Activated CD4-positive, alpha-beta T cell treated with anti-CD3 and anti-CD28 coated beads, Interleukin-2, amount 10 ng/mL, durations not matched to agents 24 days and 14 days (primary cell): ENCODE measurements at regions not wholly inside any gene's neighbourhood (a gene's known extent, or its start where the extent isn't known, plus 50 kb on each side); places are given as distances from the start of the nearest gene placed in this dataset.

Experiments used
- DNase-seq: peaks from one replicate; pipeline ENCODE4 v3.0.0; 2022
- H3K27ac Mint-ChIP-seq: one replicate; pipeline ENCODE4 v1.8.0; 2022; ENCODE audit warnings: mild to moderate bottlenecking, mixed read lengths
- H3K27me3 Mint-ChIP-seq: one replicate; pipeline ENCODE4 v1.8.0; 2022; ENCODE audit warnings: mixed read lengths
- H3K36me3 Mint-ChIP-seq: one replicate; pipeline ENCODE4 v1.8.0; 2022; ENCODE audit warnings: low read depth, mild to moderate bottlenecking, mixed read lengths
- H3K4me1 Mint-ChIP-seq: one replicate; pipeline ENCODE4 v1.8.0; 2021; ENCODE audit warnings: mixed read lengths
- H3K4me3 Mint-ChIP-seq: one replicate; pipeline ENCODE4 v1.8.0; 2022; ENCODE audit warnings: mild to moderate bottlenecking, moderate library complexity, mixed read lengths
- H3K9me3 Mint-ChIP-seq: one replicate; pipeline ENCODE4 v1.8.0; 2021; ENCODE audit warnings: mixed read lengths
- intact Hi-C: fragments of 100-400 bp; cut with micrococcal nuclease; formaldehyde crosslinking; loops from one replicate; pipeline ENCODE4 v1.15.1; 2023

DNA sequence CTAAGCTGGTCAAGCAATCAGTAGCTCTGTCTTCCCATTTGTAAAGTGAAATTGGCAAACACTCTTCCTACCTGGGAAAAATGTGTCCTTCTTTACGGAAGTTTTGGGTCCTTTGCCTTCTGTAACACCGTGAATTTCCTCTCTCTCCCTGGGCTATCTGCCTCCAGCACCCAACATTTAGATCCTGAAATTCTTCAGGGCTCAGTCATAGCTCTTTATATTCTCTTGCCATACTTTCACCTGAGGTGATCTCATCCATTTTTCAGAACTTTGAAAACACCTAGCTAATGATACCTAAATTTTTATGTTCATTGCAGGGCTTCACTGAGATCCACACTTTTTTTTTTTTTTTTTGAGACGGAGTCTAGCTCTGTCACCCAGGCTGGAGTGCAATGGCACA is 1042.2 kb downstream of the DIAPH3 start:
- no peaks in the 10 kb centered on the region for H3K36me3 Mint-ChIP-seq
- no peaks in the 10 kb centered on the region for H3K4me1 Mint-ChIP-seq
- no peaks in the 10 kb centered on the region for H3K27me3 Mint-ChIP-seq
- no peaks in the 10 kb centered on the region for H3K9me3 Mint-ChIP-seq
- no peak for DNase-seq
- H3K4me3 Mint-ChIP-seq, result no peak overlapping the region
- no peak overlapping the region for H3K27ac Mint-ChIP-seq
- intact Hi-C loops, result no loop called here

DNA sequence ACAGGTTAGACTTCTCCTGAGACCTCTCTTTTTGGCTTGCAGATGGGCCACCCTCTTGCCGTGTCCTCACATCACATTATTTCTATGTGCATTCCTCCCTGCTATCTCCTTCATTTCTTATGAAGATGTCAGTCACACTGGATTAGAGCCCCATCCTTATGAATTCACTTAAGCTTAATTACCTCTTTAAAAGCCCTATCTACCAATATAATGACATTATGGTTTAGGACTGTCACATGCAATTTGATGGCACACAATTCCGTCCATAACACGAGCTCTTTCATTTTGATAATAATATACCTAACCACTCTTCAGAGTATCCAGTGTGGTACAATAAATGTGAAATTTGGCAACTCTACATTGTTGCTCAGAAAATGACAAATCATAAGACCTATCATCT is 1037.3 kb downstream of the DIAPH3 start:
- intact Hi-C loops, result no loop called here
- H3K27ac Mint-ChIP-seq, result no peak overlapping the region
- no peak overlapping the region for H3K4me3 Mint-ChIP-seq
- no peaks in the 10 kb centered on the region for H3K4me1 Mint-ChIP-seq
- DNase-seq, result no peak
- no peaks in the 10 kb centered on the region for H3K9me3 Mint-ChIP-seq
- no peaks in the 10 kb centered on the region for H3K27me3 Mint-ChIP-seq
- H3K36me3 Mint-ChIP-seq, result no peaks in the 10 kb centered on the region

DNA sequence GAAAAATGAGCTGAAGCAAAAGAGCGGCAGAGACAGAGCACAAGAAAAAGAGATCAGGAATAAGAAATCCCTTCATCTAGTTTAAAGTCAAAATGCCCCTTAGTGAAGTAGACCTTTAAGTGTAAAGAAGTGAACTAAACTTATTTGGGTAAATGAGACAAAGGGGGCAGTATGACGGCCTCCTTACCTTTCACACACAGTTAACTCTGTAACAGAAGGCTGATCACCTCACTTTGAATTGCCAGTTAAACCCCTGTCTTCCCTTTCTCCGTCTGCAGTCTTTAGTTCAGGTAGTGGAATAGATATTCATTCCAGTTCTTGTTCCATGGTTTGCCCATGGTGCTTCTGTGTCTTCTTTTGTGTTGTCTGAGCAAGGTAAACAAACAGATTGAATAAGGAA is 1029.8 kb downstream of the DIAPH3 start:
- Mint-ChIP-seq H3K4me1 (no peaks in the 10 kb centered on the region), H3K36me3 (no peaks in the 10 kb centered on the region), H3K27me3 (no peaks in the 10 kb centered on the region), H3K27ac (no peak overlapping the region), H3K9me3 (peaks cover 4% of the 10 kb centered on the region), H3K4me3 (no peak overlapping the region)
- intact Hi-C loops, result no loop called here
- no peak for DNase-seq

DNA sequence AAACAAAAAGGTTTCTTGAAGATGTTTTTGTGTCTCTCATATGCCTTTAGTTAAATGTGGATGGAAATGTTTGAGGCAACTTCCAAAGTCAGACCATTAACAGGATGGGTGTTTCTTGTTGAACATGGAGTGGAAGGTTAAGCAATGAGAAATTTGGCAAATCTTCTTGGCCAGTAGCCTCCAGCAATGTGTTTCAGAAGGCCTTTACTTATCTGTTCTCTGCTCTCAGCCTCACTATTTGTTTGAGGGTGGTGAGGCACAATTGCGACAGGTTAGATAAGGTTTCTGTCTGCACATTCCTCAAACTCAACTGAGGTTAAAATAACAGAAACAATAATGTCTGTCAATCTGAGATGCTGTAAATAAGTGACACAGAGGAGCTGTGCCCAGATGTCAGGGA is 1019.0 kb downstream of the DIAPH3 start:
- DNase-seq, result no peak
- intact Hi-C loops, result no loop called here
- Mint-ChIP-seq H3K4me1 (no peaks in the 10 kb centered on the region), H3K36me3 (no peaks in the 10 kb centered on the region), H3K27ac (no peak overlapping the region), H3K27me3 (no peaks in the 10 kb centered on the region), H3K9me3 (no peaks in the 10 kb centered on the region), H3K4me3 (no peak overlapping the region)

DNA sequence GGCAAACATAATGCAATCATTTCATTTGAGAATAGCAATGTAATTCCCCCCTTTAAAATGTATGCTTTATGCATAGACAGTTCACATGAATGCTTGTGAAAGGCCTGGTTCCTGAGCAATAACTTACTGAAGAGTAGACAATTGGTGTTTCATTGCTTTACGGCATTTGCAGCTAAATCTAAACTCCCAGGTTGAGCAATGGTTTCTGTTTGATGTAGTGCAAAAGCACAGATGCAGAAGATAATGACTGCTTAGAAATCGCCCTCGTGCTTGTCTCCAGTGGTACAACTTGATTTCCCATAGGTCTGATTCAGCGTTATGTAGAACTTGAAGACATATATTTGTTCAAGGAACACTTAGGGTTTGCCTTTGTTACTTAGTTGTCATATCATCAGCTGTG is 1018.3 kb downstream of the DIAPH3 start:
- H3K9me3 Mint-ChIP-seq, result no peaks in the 10 kb centered on the region
- intact Hi-C loops, result no loop called here
- H3K27ac Mint-ChIP-seq, result no peak overlapping the region
- H3K4me1 Mint-ChIP-seq, result no peaks in the 10 kb centered on the region
- no peaks in the 10 kb centered on the region for H3K36me3 Mint-ChIP-seq
- no peak overlapping the region for H3K4me3 Mint-ChIP-seq
- DNase-seq, result no peak
- no peaks in the 10 kb centered on the region for H3K27me3 Mint-ChIP-seq

DNA sequence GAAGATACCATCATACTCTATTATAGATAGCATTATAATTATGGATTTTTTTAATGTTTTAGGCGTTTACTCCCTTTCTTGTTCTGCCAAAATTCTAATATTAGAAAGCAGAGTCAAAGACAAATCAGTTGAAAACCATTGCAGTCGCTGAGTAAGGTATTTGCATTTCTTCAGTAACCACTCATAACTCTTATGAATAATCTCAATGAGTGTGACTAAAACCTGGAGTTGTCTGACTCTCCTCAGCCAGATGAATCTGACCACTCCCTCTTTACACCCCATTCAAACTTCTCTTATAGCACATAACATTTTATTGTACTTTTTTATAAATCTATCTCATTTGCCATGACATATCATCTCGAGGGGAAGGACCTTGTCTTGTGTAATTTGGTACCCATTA is 1006.5 kb downstream of the DIAPH3 start:
- Mint-ChIP-seq H3K4me3 (no peak overlapping the region), H3K27ac (no peak overlapping the region), H3K4me1 (no peaks in the 10 kb centered on the region), H3K36me3 (no peaks in the 10 kb centered on the region), H3K9me3 (peaks cover 2% of the 10 kb centered on the region), H3K27me3 (no peaks in the 10 kb centered on the region)
- intact Hi-C loops, result no loop called here
- no peak for DNase-seq

DNA sequence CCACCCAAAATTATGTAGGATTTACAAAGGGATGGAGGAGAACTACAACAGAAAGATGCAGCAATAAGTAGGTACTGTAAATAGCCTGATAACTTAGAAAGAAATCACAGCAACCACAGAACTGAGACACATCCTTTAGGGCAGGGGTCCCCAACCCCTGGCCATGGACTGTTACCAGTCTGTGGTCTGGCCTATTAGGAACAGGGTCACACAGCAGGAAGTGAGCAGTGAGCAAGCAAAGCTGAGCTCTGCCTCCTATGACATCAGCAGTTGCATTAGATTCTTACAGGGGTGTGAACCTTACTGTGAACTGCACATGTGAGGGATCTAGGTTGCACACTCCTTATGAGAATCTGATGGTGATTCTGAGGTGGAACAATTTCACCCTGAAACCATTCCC is 997.6 kb downstream of the DIAPH3 start:
- no peaks in the 10 kb centered on the region for H3K27me3 Mint-ChIP-seq
- intact Hi-C loops, result no loop called here
- H3K36me3 Mint-ChIP-seq, result no peaks in the 10 kb centered on the region
- DNase-seq, result no peak
- no peak overlapping the region for H3K27ac Mint-ChIP-seq
- no peaks in the 10 kb centered on the region for H3K9me3 Mint-ChIP-seq
- no peaks in the 10 kb centered on the region for H3K4me1 Mint-ChIP-seq
- no peak overlapping the region for H3K4me3 Mint-ChIP-seq

DNA sequence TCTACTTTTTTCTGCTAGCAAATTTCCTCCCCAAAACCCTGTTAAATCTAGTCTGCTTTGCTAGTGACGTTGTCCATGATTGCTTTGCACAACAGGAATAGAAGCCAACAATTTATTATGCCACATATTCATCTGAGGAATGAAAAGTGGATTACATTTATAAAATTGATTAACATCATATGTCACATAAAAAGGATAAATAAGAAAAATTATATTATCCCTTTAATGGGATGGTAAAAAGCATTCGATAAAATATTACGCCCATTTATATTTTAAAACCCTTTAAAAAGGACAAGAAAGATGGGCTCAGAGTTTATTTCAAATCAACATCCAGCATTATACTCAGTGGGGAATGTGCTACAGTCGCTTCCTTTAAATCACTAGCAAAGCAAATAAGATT is 991.7 kb downstream of the DIAPH3 start:
- no peaks in the 10 kb centered on the region for H3K4me1 Mint-ChIP-seq
- no peaks in the 10 kb centered on the region for H3K9me3 Mint-ChIP-seq
- DNase-seq, result no peak
- H3K36me3 Mint-ChIP-seq, result no peaks in the 10 kb centered on the region
- H3K27me3 Mint-ChIP-seq, result no peaks in the 10 kb centered on the region
- H3K4me3 Mint-ChIP-seq, result no peak overlapping the region
- H3K27ac Mint-ChIP-seq, result no peak overlapping the region
- intact Hi-C loops, result no loop called here

DNA sequence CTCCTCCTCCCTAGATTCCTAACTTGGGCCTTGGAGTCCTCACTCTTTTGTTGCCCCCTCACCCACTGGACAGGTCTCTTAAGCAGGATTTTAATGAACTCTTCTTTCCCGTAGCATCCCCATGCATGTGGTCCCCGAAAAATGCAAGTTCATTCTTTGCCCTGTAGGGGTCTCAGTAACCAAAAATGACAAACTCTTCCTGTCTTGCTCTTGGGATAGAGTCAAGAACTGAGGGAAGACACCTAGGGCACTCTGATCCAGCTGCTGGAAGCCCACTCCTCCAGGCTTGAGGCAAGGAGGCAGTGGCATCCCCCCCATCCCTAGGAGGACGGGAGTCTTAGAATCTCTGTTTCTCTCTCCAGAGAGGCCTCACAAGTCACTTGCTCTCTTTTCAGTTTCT is 987.0 kb downstream of the DIAPH3 start:
- Mint-ChIP-seq H3K4me3 (no peak overlapping the region), H3K4me1 (no peaks in the 10 kb centered on the region), H3K9me3 (no peaks in the 10 kb centered on the region), H3K27ac (no peak overlapping the region), H3K36me3 (no peaks in the 10 kb centered on the region), H3K27me3 (no peaks in the 10 kb centered on the region)
- no peak for DNase-seq
- intact Hi-C loops, result no loop called here

DNA sequence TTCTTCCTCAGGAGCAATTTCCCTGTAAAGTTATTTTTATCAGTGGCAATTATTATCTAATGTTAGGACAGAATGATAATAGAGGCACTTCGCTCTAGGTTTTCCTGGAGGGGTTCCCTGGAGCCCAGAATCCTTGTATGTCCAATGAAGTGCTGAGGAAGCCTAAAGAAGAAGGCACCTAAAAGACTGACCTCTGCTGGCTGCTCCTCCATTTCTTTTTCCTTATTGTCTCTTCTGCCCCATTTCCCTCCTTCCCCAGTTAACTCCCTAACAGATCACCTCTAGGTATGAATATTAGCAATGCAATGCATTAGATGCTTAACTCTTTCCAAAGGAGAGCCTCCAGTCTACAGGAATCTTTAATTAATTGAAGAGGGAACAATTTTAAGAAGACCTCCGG is 985.4 kb downstream of the DIAPH3 start:
- H3K27ac Mint-ChIP-seq, result no peak overlapping the region
- no peaks in the 10 kb centered on the region for H3K27me3 Mint-ChIP-seq
- no peaks in the 10 kb centered on the region for H3K36me3 Mint-ChIP-seq
- no peak for DNase-seq
- no peaks in the 10 kb centered on the region for H3K4me1 Mint-ChIP-seq
- no peaks in the 10 kb centered on the region for H3K9me3 Mint-ChIP-seq
- intact Hi-C loops, result no loop called here
- H3K4me3 Mint-ChIP-seq, result no peak overlapping the region

DNA sequence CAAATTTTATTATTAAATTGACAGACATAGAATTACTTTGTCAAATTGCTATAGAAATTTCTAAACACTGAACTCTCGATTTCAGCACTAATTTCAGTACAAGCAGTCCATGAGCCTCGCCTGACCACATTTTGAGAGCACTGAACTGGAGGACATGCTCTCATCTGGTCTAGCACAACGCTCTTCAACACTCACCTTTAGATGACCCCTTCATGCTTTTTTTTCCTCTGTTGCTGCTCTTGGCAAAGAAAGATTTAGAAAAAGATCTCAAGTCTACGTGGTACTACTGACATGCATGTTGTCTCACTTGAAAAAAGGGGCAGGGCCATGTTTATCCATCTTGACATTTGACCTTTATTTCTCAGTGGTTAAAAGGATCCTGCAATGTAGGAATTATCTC is 981.5 kb downstream of the DIAPH3 start:
- no peak overlapping the region for H3K4me3 Mint-ChIP-seq
- no peak overlapping the region for H3K27ac Mint-ChIP-seq
- H3K36me3 Mint-ChIP-seq, result no peaks in the 10 kb centered on the region
- no peaks in the 10 kb centered on the region for H3K9me3 Mint-ChIP-seq
- intact Hi-C loops, result no loop called here
- no peak for DNase-seq
- H3K4me1 Mint-ChIP-seq, result no peaks in the 10 kb centered on the region
- no peaks in the 10 kb centered on the region for H3K27me3 Mint-ChIP-seq

DNA sequence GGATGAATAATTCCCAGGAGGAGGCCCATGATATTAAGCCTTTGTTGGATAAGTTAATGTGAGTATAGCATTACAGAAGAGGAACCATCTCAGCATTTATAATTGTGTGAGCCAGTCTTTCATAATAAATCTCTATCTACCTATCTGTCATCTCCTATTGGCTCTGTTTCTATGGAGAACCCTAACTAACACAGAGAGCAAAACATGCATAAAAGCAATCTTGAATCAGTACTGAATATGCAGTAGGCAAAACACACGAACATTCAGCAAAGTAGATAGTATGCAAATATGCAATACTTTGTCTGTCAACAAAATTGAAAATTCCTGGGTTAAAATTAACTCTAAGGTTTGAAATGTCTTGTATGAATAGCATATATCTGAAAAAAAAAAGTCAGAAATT is 966.3 kb downstream of the DIAPH3 start:
- DNase-seq, result no peak
- Mint-ChIP-seq H3K27me3 (no peaks in the 10 kb centered on the region), H3K27ac (no peak overlapping the region), H3K9me3 (no peaks in the 10 kb centered on the region), H3K36me3 (no peaks in the 10 kb centered on the region), H3K4me3 (no peak overlapping the region), H3K4me1 (no peaks in the 10 kb centered on the region)
- intact Hi-C loops, result no loop called here

DNA sequence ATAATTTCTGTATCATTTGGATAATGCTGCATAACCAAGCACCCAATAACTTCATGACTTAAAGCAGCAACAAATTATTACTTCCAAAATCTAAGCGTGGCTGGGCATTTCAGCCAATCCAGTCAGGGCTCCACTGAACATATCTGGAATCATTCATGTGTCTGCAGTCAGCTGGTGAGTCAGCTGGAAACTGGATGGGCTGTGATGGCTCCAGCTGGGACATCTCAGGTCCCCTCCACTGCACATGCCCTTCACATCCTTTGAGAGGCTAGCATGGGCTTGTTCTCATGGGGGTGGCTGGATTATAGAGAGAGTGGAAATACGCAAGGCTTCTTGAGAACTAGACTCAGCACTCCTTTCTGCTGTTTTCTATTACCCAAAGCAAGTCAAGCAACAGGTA is 961.9 kb downstream of the DIAPH3 start:
- Mint-ChIP-seq H3K4me3 (no peak overlapping the region), H3K27me3 (no peaks in the 10 kb centered on the region), H3K9me3 (no peaks in the 10 kb centered on the region), H3K4me1 (no peaks in the 10 kb centered on the region), H3K36me3 (no peaks in the 10 kb centered on the region), H3K27ac (no peak overlapping the region)
- intact Hi-C loops, result no loop called here
- DNase-seq, result no peak

DNA sequence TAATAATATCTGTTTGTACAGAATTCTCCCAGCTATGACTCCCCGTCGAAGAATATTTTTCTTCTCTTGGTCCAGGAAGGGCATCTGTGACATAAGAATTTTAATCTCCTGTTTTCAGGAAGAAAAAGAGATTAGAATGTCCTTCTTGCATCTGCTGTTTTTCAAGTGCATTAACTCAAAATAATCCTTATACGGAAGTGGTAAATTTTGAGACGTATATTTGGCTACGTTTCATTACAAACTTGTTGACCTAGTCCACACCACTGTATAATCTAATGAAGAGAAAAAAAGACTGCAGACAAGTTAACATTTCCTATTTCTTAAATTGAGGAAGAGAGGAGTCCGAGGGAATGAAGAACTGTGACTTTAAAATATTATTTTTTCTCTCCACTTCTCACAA is 959.9 kb downstream of the DIAPH3 start:
- no peak for DNase-seq
- Mint-ChIP-seq H3K27me3 (no peaks in the 10 kb centered on the region), H3K4me1 (no peaks in the 10 kb centered on the region), H3K4me3 (no peak overlapping the region), H3K36me3 (no peaks in the 10 kb centered on the region), H3K9me3 (no peaks in the 10 kb centered on the region), H3K27ac (no peak overlapping the region)
- intact Hi-C loops, result no loop called here

DNA sequence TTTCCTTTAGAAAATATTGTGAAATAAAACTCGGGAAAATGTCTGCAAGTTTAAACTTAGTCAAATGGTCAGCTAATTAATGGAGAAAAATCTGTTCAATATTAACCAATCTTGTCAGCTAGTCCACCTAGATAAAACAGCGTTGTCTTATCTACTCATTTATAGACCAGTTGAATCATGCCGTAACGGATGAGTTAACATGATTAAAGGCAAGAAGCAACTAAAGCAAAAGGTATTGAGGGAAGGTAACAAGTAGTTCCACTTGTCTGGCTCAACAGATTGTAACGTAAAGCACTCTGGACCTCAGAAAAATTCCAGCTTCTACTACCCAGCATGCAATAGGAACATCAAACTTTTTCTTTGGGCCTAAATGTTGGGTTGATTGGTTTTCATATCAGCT is 958.2 kb downstream of the DIAPH3 start:
- Mint-ChIP-seq H3K36me3 (no peaks in the 10 kb centered on the region), H3K4me1 (no peaks in the 10 kb centered on the region), H3K4me3 (no peak overlapping the region), H3K27ac (no peak overlapping the region), H3K9me3 (no peaks in the 10 kb centered on the region), H3K27me3 (no peaks in the 10 kb centered on the region)
- intact Hi-C loops, result no loop called here
- DNase-seq, result no peak
